Body of pancreas (tissue), 4 donors: ENCODE measurements at regions not wholly inside any gene's neighbourhood (a gene's known extent, or its start where the extent isn't known, plus 50 kb on each side); places are given as distances from the start of the nearest gene placed in this dataset.

ENCODE experiments used
- CTCF ChIP-seq, 7 experiments: fragments of 450-650 bp in 4 of 7; fragments of 200-600 bp in 3 of 7; sonication (generic) in 3 of 7; IDR thresholded peaks; one replicate each; pipeline ENCODE4 v1.5.1; 2016 to 2019; ENCODE audit warnings: antibody characterized with exemption in 7 of 7
- POLR2A ChIP-seq, 3 donors: fragments of 450-650 bp; IDR thresholded peaks; one replicate each; pipeline ENCODE4 v1.6.1; 2016; ENCODE audit warnings: antibody characterized with exemption in 3 of 3, mild to moderate bottlenecking in 2 of 3

GRCh38 chr9:13411791-13412190, 132.3 kb upstream of the MPDZ start:
- TF ChIP-seq CTCF (IDR thresholded peaks at IDR 0.05) (no peak), POLR2A (IDR thresholded peaks at IDR 0.05) (no peak)
